ENCODE measurements at regions not wholly inside any gene's neighbourhood (a gene's known extent, or its start where the extent isn't known, plus 50 kb on each side); places are given as distances from the start of the nearest gene placed in this dataset.

DNA sequence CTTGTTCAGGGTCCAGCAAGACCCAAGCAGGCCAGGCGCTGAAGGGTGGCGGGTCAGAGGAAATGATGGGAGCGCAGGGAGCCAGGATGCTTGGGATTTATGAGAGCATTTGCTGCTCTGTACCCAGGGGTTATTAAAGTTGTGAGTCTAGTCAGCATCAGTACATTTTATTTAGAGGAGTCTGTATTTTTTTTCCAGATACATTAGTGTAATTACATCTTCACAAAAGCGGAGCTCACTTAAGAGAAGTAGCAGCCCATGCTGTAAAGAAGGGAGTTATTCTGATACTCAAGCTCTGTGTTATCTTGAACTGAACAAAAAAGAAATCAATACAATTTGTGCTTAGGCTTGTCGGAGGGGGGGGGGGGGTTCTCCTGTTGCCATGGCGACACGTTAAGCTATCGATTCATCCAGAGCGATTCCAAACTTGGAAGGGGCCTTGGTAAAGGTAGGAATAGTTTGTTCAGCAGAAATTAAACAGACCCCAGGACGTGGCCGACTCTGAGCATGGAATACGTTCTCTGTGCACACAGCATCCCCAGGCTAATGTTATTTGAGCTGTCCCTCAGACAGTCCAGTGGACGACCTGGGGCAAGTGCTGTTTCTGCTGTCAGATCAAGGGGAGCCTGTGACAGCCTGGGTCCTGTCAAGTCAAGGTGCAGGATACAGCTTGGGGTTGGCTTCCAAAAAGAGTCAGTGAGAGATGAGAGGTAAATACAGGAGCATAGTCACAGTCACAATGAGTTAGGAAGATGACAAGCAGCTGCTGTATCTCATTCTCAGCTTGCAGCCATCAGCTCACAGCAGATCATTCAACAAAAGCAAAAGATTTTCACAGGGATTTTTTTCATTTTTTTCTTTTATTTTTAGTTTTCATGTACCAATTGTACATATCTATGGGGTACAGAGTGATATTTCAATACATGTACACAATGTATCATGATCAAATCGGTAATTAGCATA is 387.6 kb downstream of the DCDC2C start:
- TF ChIP-seq POLR2A (IDR thresholded peaks at IDR 0.05; ENCODE audit: low read length): no peak
- TF ChIP-seq GATA1 (IDR thresholded peaks at IDR 0.05; ENCODE audit: low read depth, low read length): no peak
